ENCODE measurements at regions not wholly inside any gene's neighbourhood (a gene's known extent, or its start where the extent isn't known, plus 50 kb on each side); places are given as distances from the start of the nearest gene placed in this dataset.

DNA sequence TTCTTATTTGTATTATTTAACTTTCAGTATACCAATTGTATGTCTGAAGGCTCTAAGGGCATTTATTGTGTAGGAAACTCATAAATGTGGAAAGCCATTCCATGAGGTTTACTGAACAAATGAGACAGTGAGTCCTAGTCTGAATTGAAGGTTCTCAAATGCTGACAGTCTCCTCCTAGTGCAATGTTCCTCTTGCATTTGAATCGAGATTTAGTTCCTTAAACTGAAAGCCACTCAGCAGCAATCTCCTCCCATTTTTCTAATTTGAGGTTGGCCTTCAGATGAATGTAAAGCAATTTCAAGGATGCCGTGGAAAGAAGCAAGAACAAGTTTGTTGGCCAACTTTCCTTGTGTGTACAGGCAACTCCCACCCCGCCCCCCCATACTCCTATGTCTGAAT is 493.2 kb upstream of the KLF4 start:
- TF ChIP-seq POLR2A (IDR thresholded peaks at IDR 0.05; ENCODE audit: extremely low read depth, insufficient read length) (no peak), MYC (IDR thresholded peaks at IDR 0.05; ENCODE audit: low read depth, low read length) (no peak)
- TF ChIP-seq, protein P1, sequence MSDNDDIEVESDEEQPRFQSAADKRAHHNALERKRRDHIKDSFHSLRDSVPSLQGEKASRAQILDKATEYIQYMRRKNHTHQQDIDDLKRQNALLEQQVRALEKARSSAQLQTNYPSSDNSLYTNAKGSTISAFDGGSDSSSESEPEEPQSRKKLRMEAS (IDR thresholded peaks at IDR 0.05; ENCODE audit: low read depth, low read length): no peak
- TF ChIP-seq, protein P2, sequence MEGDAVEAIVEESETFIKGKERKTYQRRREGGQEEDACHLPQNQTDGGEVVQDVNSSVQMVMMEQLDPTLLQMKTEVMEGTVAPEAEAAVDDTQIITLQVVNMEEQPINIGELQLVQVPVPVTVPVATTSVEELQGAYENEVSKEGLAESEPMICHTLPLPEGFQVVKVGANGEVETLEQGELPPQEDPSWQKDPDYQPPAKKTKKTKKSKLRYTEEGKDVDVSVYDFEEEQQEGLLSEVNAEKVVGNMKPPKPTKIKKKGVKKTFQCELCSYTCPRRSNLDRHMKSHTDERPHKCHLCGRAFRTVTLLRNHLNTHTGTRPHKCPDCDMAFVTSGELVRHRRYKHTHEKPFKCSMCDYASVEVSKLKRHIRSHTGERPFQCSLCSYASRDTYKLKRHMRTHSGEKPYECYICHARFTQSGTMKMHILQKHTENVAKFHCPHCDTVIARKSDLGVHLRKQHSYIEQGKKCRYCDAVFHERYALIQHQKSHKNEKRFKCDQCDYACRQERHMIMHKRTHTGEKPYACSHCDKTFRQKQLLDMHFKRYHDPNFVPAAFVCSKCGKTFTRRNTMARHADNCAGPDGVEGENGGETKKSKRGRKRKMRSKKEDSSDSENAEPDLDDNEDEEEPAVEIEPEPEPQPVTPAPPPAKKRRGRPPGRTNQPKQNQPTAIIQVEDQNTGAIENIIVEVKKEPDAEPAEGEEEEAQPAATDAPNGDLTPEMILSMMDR (IDR thresholded peaks at IDR 0.05; ENCODE audit: low read depth, low read length): no peak
- no peak overlapping the region for H3K4me3 ChIP-seq (ENCODE audit: low read depth, low read length)
- DNase-seq (ENCODE audit: low read depth): peak; percentile 34

DNA sequence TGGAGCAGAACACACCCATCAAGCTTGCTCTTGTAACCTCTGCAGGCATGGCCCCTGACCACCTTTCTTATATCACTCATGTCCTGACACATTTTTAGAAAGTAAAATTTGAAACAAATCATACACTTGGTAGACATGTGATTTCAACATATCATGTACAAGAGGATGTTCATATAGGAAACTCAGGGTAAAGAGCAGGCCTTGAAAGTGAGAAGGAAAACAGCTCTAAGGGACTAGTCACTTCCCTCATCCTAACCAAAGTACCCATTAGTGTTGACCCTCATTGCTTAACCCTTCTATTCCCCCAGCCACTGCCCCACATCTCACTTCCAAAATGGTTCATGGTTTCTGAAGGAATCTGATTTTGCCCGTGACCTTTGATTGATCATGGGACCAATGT is 492.4 kb upstream of the KLF4 start:
- DNase-seq (ENCODE audit: low read depth): no peak
- H3K4me3 ChIP-seq (ENCODE audit: low read depth, low read length): no peak overlapping the region
- TF ChIP-seq MYC (IDR thresholded peaks at IDR 0.05; ENCODE audit: low read depth, low read length) (no peak), POLR2A (IDR thresholded peaks at IDR 0.05; ENCODE audit: extremely low read depth, insufficient read length) (no peak)
- TF ChIP-seq, protein P1 (IDR thresholded peaks at IDR 0.05; ENCODE audit: low read depth, low read length): no peak
- TF ChIP-seq, protein P2 (IDR thresholded peaks at IDR 0.05; ENCODE audit: low read depth, low read length): no peak

DNA sequence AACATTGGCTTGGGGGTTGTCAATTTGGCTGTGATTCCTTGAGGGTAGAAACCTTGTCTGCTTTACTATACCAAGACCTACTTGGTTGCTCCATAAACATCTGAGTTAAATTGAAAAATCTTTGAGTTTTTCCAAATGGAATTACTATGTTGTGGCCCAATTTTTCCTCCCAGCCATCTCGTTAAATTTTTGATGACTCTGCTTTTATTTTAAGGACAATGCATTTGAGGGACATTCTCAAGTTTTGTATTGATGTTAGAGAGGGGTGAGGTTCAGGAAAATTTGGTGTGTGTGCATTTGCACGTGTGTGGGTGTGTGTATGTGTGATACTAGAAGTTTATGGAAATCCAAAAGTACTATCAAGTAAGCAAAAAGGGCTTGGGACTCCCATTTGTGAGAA is 491.4 kb upstream of the KLF4 start:
- no peak overlapping the region for H3K4me3 ChIP-seq (ENCODE audit: low read depth, low read length)
- TF ChIP-seq, protein P2 (IDR thresholded peaks at IDR 0.05; ENCODE audit: low read depth, low read length): no peak
- TF ChIP-seq MYC (IDR thresholded peaks at IDR 0.05; ENCODE audit: low read depth, low read length): no peak
- no peak for TF ChIP-seq POLR2A (IDR thresholded peaks at IDR 0.05; ENCODE audit: extremely low read depth, insufficient read length)
- TF ChIP-seq, protein P1 (IDR thresholded peaks at IDR 0.05; ENCODE audit: low read depth, low read length): no peak
- DNase-seq (ENCODE audit: low read depth): no peak

GRCh38 chr9:107976767-107977166 is 487.2 kb upstream of the KLF4 start:
- DNase-seq (ENCODE audit: low read depth): no peak
- no peak overlapping the region for H3K4me3 ChIP-seq (ENCODE audit: low read depth, low read length)
- TF ChIP-seq POLR2A (IDR thresholded peaks at IDR 0.05; ENCODE audit: extremely low read depth, insufficient read length) (no peak), MYC (IDR thresholded peaks at IDR 0.05; ENCODE audit: low read depth, low read length) (no peak)
- TF ChIP-seq, protein P1 (IDR thresholded peaks at IDR 0.05; ENCODE audit: low read depth, low read length): no peak
- TF ChIP-seq, protein P2 (IDR thresholded peaks at IDR 0.05; ENCODE audit: low read depth, low read length): no peak

- TF ChIP-seq, protein P1 (IDR thresholded peaks at IDR 0.05; ENCODE audit: low read depth, low read length): no peak
- TF ChIP-seq MYC (IDR thresholded peaks at IDR 0.05; ENCODE audit: low read depth, low read length): no peak
- TF ChIP-seq POLR2A (IDR thresholded peaks at IDR 0.05; ENCODE audit: extremely low read depth, insufficient read length): no peak
- TF ChIP-seq, protein P2 (IDR thresholded peaks at IDR 0.05; ENCODE audit: low read depth, low read length): no peak
- no peak overlapping the region for H3K4me3 ChIP-seq (ENCODE audit: low read depth, low read length)
- no peak for DNase-seq (ENCODE audit: low read depth)
Observed at GRCh38 chr9:107975426-107976010, 485.9 kb upstream of the KLF4 start.
